Natural killer cell (primary cell): ENCODE measurements at regions not wholly inside any gene's neighbourhood (a gene's known extent, or its start where the extent isn't known, plus 50 kb on each side); places are given as distances from the start of the nearest gene placed in this dataset.
"Not testable (repeated sequence)": the region's sequence is repeated elsewhere in the genome, so short reads cannot be mapped to it uniquely, and the experiment has no call there.

Source experiments
- ATAC-seq, 3 donors: fragments of 150-1000 bp in 2 of 3; fragments of 200-7000 bp in 1 of 3; cut with Tn5 transposase; 1 replicate in 1 of 3; 2 replicates in 2 of 3; pipeline ENCODE4 v1.10.0; 2021; ENCODE audit warnings: mild to moderate bottlenecking in 2 of 3, moderate library complexity in 2 of 3
- DNase-seq, 2 donors: peaks; one replicate each; pipeline versions ENCODE4 v3.0.0 to v3.0.0-alpha.2; 2013 to 2021; ENCODE audit warnings: mixed read lengths in 1 of 2
- H3K27ac ChIP-seq: one replicate; pipeline ENCODE4 v1.5.1; 2013; ENCODE audit warnings: mild to moderate bottlenecking, low read length
- H3K27me3 ChIP-seq: one replicate; pipeline ENCODE4 v1.6.1; 2013; ENCODE audit warnings: low read length; ENCODE audit not compliant: control insufficient read depth, insufficient read depth
- H3K36me3 ChIP-seq: one replicate; pipeline ENCODE4 v1.6.1; 2013; ENCODE audit warnings: low read length; ENCODE audit not compliant: control insufficient read depth, insufficient read depth
- H3K4me1 ChIP-seq: one replicate; pipeline ENCODE4 v1.6.1; 2013; ENCODE audit warnings: low read length; ENCODE audit not compliant: control insufficient read depth, insufficient read depth
- H3K4me3 ChIP-seq: one replicate; pipeline ENCODE4 v1.5.1; 2013; ENCODE audit warnings: low read length
- H3K9me3 ChIP-seq: one replicate; pipeline ENCODE4 v1.6.1; 2013; ENCODE audit warnings: low read length; ENCODE audit not compliant: control insufficient read depth, insufficient read depth
- H3K27ac Mint-ChIP-seq, 2 donors: one replicate each; pipeline ENCODE4 v1.8.0; 2022; ENCODE audit warnings: mild to moderate bottlenecking in 2 of 2, mixed read lengths in 2 of 2, moderate library complexity in 1 of 2
- H3K27me3 Mint-ChIP-seq, 2 donors: one replicate each; pipeline ENCODE4 v1.8.0; 2022; ENCODE audit warnings: low read depth in 2 of 2, mixed read lengths in 2 of 2
- H3K36me3 Mint-ChIP-seq: one replicate; pipeline ENCODE4 v1.8.0; 2022; ENCODE audit warnings: mixed read lengths
- H3K4me1 Mint-ChIP-seq, 2 donors: one replicate each; pipeline ENCODE4 v1.8.0; 2022; ENCODE audit warnings: mixed read lengths in 2 of 2
- H3K4me3 Mint-ChIP-seq: one replicate; pipeline ENCODE4 v1.8.0; 2022; ENCODE audit warnings: mild to moderate bottlenecking, moderate library complexity, mixed read lengths
- H3K9me3 Mint-ChIP-seq, 2 donors: one replicate each; pipeline ENCODE4 v1.8.0; 2022; ENCODE audit warnings: mixed read lengths in 2 of 2
- WGBS: methylation state at CpG from one replicate; pipeline ENCODE4 v1.1.7; 2013; ENCODE audit warnings: missing lambda C conversion rate; ENCODE audit not compliant: insufficient coverage; 5-methylcytosine and 5-hydroxymethylcytosine counted together
- intact Hi-C: fragments of 100-400 bp; cut with micrococcal nuclease; formaldehyde crosslinking; loops from one replicate; pipeline ENCODE4 v1.14.2; 2022
- TF ChIP-seq, protein P1 (sequence below): fragments of 200-600 bp; IDR thresholded peaks from one replicate; pipeline ENCODE4 v1.8.0; 2022; ENCODE audit warnings: antibody characterized with exemption

DNA sequence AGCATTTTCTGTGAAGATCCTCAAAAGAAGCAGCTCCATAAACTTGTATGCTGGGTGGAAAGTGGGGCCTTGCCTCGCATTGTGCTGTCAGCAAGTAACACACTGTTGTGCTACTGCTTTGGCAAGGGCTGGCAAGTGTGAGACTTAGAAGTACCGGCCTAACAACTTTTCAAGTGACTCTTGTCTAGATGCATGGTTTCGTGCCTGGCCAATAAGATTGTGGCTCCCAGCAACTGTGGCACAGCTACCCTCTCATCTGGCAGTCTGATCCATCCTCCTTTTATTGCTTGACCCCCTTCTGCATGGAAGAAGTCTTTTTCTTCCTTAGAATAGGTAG, 79.4 kb upstream of the VEPH1 start:
- DNase-seq (no peak), ATAC-seq (no peak)
- Histone ChIP-seq H3K27me3 (no peaks in the 10 kb centered on the region), H3K9me3 (no peaks in the 10 kb centered on the region), H3K27ac (no peak overlapping the region), H3K4me1 (no peaks in the 10 kb centered on the region), H3K36me3 (no peaks in the 10 kb centered on the region), H3K4me3 (no peak overlapping the region)
- 84% methylated on average over 3 of the region's 3 CpGs for WGBS
- no peak overlapping the region for H3K4me3 Mint-ChIP-seq
- no peaks in the 10 kb centered on the region for H3K36me3 Mint-ChIP-seq
- H3K27ac Mint-ChIP-seq: no peak overlapping the region
- no peaks in the 10 kb centered on the region for H3K9me3 Mint-ChIP-seq
- TF ChIP-seq, protein P1, sequence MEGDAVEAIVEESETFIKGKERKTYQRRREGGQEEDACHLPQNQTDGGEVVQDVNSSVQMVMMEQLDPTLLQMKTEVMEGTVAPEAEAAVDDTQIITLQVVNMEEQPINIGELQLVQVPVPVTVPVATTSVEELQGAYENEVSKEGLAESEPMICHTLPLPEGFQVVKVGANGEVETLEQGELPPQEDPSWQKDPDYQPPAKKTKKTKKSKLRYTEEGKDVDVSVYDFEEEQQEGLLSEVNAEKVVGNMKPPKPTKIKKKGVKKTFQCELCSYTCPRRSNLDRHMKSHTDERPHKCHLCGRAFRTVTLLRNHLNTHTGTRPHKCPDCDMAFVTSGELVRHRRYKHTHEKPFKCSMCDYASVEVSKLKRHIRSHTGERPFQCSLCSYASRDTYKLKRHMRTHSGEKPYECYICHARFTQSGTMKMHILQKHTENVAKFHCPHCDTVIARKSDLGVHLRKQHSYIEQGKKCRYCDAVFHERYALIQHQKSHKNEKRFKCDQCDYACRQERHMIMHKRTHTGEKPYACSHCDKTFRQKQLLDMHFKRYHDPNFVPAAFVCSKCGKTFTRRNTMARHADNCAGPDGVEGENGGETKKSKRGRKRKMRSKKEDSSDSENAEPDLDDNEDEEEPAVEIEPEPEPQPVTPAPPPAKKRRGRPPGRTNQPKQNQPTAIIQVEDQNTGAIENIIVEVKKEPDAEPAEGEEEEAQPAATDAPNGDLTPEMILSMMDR: no peak
- intact Hi-C loops: no loop called here
- H3K4me1 Mint-ChIP-seq: no peaks in the 10 kb centered on the region
- no peaks in the 10 kb centered on the region for H3K27me3 Mint-ChIP-seq

DNA sequence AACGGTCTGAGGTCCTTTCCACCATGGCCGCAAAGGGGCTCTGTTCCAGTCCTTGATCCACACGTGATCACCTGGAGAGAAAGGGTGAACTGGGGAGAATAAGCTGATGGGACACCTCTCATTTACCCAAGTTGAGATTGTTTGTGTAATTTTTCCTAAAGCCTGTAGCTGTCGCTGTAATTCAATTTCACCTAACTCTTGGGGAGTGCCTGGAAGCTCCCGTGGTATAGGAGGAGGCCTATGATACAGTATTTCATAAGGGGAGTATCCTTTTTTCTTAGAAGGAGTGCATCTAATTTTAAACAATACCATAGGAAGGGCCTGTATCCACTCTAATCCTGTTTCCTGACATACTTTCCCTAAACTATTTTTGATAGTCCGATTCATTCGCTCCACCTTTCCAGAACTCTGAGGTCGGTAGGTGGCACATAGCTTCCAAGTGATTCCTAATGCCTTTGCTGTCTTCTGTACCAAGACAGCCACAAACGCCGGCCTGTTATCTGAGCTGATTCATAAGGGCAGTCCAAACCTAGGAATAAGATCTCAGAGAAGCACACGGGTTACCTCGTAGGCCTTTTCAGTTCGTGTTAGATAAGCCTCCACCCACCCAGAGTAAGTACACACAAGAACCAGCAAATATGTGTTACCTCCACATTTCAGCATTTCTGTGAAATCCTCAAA, 78.9 kb upstream of the VEPH1 start:
- WGBS: 93% methylated on average over 10 of the region's 13 CpGs
- intact Hi-C loops, H3K9me3 ChIP-seq, H3K27ac ChIP-seq, H3K27me3 Mint-ChIP-seq, H3K4me3 ChIP-seq, H3K4me1 ChIP-seq, ATAC-seq, H3K27me3 ChIP-seq, H3K4me3 Mint-ChIP-seq, H3K36me3 Mint-ChIP-seq, H3K36me3 ChIP-seq, H3K9me3 Mint-ChIP-seq, H3K4me1 Mint-ChIP-seq, DNase-seq, H3K27ac Mint-ChIP-seq: not testable (repeated sequence)

DNA sequence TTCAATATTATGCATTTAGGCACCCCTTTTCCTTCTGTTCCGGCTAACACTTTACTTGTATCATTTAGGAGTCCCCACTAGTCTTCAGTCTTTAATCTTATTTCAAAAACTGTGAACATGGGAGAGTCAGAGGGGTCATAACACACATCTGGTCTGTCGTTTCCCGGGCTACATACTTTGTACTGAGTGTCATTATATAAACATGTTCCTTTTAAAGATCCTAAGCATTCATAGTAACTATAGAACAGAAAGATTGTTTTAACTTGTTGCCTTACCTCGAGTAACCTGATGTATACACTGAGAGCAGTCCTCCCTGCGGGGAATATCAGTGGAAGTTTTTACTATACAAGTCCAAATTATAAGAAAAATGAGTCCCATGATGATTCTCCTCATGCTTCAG, 78.2 kb upstream of the VEPH1 start:
- no peak for ATAC-seq
- no peaks in the 10 kb centered on the region for H3K27me3 ChIP-seq
- H3K4me3 ChIP-seq: no peak overlapping the region
- intact Hi-C loops: no loop called here
- 84% methylated on average over 3 of the region's 5 CpGs for WGBS
- no peaks in the 10 kb centered on the region for H3K4me1 ChIP-seq
- no peak overlapping the region for H3K27ac ChIP-seq
- no peaks in the 10 kb centered on the region for H3K4me1 Mint-ChIP-seq
- H3K36me3 Mint-ChIP-seq: no peaks in the 10 kb centered on the region
- no peak overlapping the region for H3K4me3 Mint-ChIP-seq
- no peak for DNase-seq
- H3K9me3 ChIP-seq: no peaks in the 10 kb centered on the region
- H3K9me3 Mint-ChIP-seq: no peaks in the 10 kb centered on the region
- TF ChIP-seq, protein P1: no peak
- no peaks in the 10 kb centered on the region for H3K36me3 ChIP-seq
- no peak overlapping the region for H3K27ac Mint-ChIP-seq
- H3K27me3 Mint-ChIP-seq: no peaks in the 10 kb centered on the region

DNA sequence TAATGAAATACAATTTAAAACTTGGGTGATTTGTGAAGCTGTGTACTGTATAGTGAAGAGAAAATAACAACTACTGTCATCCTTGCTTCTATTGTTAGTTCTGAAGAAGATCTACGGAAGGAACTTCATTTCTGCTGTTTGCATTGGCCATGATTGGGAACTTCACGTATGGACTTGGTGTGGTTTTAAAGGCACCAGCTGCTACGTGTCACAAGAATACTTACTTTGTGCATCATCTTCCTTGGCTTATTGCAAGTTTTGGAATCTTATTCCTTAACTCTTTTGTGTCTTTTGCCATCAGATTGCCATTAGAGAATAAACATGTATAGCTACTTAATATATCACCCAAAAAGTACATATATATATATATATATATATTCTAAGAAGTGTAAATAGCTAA, 75.0 kb upstream of the VEPH1 start:
- intact Hi-C loops: no loop called here
- Mint-ChIP-seq H3K36me3 (no peaks in the 10 kb centered on the region), H3K9me3 (no peaks in the 10 kb centered on the region), H3K27me3 (no peaks in the 10 kb centered on the region), H3K4me1 (no peaks in the 10 kb centered on the region), H3K27ac (no peak overlapping the region), H3K4me3 (no peak overlapping the region)
- DNase-seq (no peak), ATAC-seq (no peak)
- H3K4me3 ChIP-seq: no peak overlapping the region
- H3K27ac ChIP-seq: no peak overlapping the region
- no peaks in the 10 kb centered on the region for H3K4me1 ChIP-seq
- WGBS: 90% methylated on average over 3 of the region's 3 CpGs
- TF ChIP-seq, protein P1: no peak
- no peaks in the 10 kb centered on the region for H3K27me3 ChIP-seq
- H3K9me3 ChIP-seq: no peaks in the 10 kb centered on the region
- H3K36me3 ChIP-seq: no peaks in the 10 kb centered on the region
